Gastroesophageal sphincter (tissue), 3 donors: ENCODE measurements at regions not wholly inside any gene's neighbourhood (a gene's known extent, or its start where the extent isn't known, plus 50 kb on each side); places are given as distances from the start of the nearest gene placed in this dataset.
"Not testable (repeated sequence)": the region's sequence is repeated elsewhere in the genome, so short reads cannot be mapped to it uniquely, and the experiment has no call there.

Source experiments
- EP300 ChIP-seq: sonication (generic); formaldehyde crosslinking; IDR thresholded peaks from one replicate; pipeline ENCODE4 v1.6.1; 2017; ENCODE audit warnings: antibody characterized with exemption, mild to moderate bottlenecking
- POLR2A ChIP-seq, 2 donors: fragments of 450-650 bp; IDR thresholded peaks; one replicate each; pipeline ENCODE4 v1.6.1; 2017; ENCODE audit warnings: antibody characterized with exemption in 2 of 2, mild to moderate bottlenecking in 2 of 2, moderate library complexity in 1 of 2
- POLR2AphosphoS5 ChIP-seq: sonication (generic); formaldehyde crosslinking; IDR thresholded peaks from one replicate; pipeline ENCODE4 v1.6.1; 2017; ENCODE audit warnings: antibody characterized with exemption
- TF ChIP-seq, protein P1 (sequence below), 4 experiments: fragments of 200-600 bp in 2 of 4; fragments of 450-650 bp in 2 of 4; sonication (generic) in 1 of 4; IDR thresholded peaks; one replicate each; pipeline ENCODE4 v1.5.1; 2017 to 2019; ENCODE audit warnings: antibody characterized with exemption in 4 of 4, mild to moderate bottlenecking in 2 of 4, moderate library complexity in 2 of 4

- TF ChIP-seq, protein P1, sequence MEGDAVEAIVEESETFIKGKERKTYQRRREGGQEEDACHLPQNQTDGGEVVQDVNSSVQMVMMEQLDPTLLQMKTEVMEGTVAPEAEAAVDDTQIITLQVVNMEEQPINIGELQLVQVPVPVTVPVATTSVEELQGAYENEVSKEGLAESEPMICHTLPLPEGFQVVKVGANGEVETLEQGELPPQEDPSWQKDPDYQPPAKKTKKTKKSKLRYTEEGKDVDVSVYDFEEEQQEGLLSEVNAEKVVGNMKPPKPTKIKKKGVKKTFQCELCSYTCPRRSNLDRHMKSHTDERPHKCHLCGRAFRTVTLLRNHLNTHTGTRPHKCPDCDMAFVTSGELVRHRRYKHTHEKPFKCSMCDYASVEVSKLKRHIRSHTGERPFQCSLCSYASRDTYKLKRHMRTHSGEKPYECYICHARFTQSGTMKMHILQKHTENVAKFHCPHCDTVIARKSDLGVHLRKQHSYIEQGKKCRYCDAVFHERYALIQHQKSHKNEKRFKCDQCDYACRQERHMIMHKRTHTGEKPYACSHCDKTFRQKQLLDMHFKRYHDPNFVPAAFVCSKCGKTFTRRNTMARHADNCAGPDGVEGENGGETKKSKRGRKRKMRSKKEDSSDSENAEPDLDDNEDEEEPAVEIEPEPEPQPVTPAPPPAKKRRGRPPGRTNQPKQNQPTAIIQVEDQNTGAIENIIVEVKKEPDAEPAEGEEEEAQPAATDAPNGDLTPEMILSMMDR (IDR thresholded peaks at IDR 0.05) = not testable (repeated sequence)
- not testable (repeated sequence) for TF ChIP-seq POLR2A (IDR thresholded peaks at IDR 0.05); EP300; POLR2AphosphoS5
Measured at GRCh38 chr16:15262212-15262611, 115.9 kb downstream of the NPIPA5 start.
